ENCODE measurements at regions not wholly inside any gene's neighbourhood (a gene's known extent, or its start where the extent isn't known, plus 50 kb on each side); places are given as distances from the start of the nearest gene placed in this dataset.

GRCh38 chr5:13253111-13253510 lies 691.4 kb downstream of the DNAH5 start:
- Histone ChIP-seq H3K36me3 (ENCODE audit: control insufficient read depth in 1 of 2, insufficient read depth in 2 of 2, low read length in 2 of 2) (no peaks in the 10 kb centered on the region), H3K4me3 (replicated peaks in 1 of 2; ENCODE audit: low read depth in 1 of 2, low read length in 2 of 2) (no peak overlapping the region), H3K9ac (ENCODE audit: low read length) (no peak overlapping the region), H4K20me1 (ENCODE audit: insufficient read depth) (no peaks in the 10 kb centered on the region), H3K27me3 (ENCODE audit: insufficient read depth, low read length) (no peaks in the 10 kb centered on the region), H3K27ac (ENCODE audit: low read depth, low read length) (no peak overlapping the region), H3K4me2 (ENCODE audit: low read length) (no peak overlapping the region), H3K4me1 (ENCODE audit: control insufficient read depth in 1 of 2, insufficient read depth in 2 of 2, low read length in 2 of 2) (no peaks in the 10 kb centered on the region), H3K9me2 (ENCODE audit: insufficient read depth) (no peaks in the 10 kb centered on the region), H3K9me3 (ENCODE audit: control insufficient read depth in 1 of 2, insufficient read depth in 1 of 2, low read depth in 1 of 2, low read length in 2 of 2) (peaks cover 8 to 19% of the 10 kb centered on the region in 2 experiments; a peak in 2 of 4 replicates), H2AFZ (ENCODE audit: low read depth, low read length, poor library complexity, severe bottlenecking) (no peak overlapping the region), H3K79me2 (ENCODE audit: insufficient read depth, low read length) (no peaks in the 10 kb centered on the region)
- TF ChIP-seq POLR2A (IDR thresholded peaks at IDR 0.05; ENCODE audit: borderline replicate concordance, extremely low read depth, insufficient read depth, insufficient read length) = no peak
- TF ChIP-seq FOSL1 (IDR thresholded peaks at IDR 0.05; ENCODE audit: low read depth) = no peak
- TF ChIP-seq CEBPB (IDR thresholded peaks at IDR 0.05; ENCODE audit: low read depth) = no peak
- no peak for TF ChIP-seq JUND (IDR thresholded peaks at IDR 0.05)
- no peak for TF ChIP-seq CTCF (IDR thresholded peaks at IDR 0.05 in 2 of 3, conservative IDR thresholded peaks at IDR 0.05 in 1 of 3; ENCODE audit: borderline replicate concordance in 1 of 3, insufficient read depth in 1 of 3, low read depth in 2 of 3, low read length in 2 of 3)
- no peak for TF ChIP-seq MAX (IDR thresholded peaks at IDR 0.05)
- TF ChIP-seq POLR2AphosphoS5 (IDR thresholded peaks at IDR 0.05; ENCODE audit: low read depth, low read length) = no peak
- no peak for TF ChIP-seq ZNF274 (IDR thresholded peaks at IDR 0.05; ENCODE audit: low read depth, low read length)
- TF ChIP-seq ZBTB33 (IDR thresholded peaks at IDR 0.05; ENCODE audit: extremely low read depth, insufficient replicate concordance, low read length) = no peak
- RAD21 ChIA-PET (ENCODE audit: low non-redundant PET in 1 of 2, low total read pairs in 2 of 2, uncharacterized antibody in 2 of 2, unreplicated experiment in 2 of 2) = no interaction called here
- intact Hi-C loops (cut with micrococcal nuclease) = no loop called here
- CTCF ChIA-PET = no interaction called here
- POLR2A ChIA-PET = no interaction called here
- DNase-seq (ENCODE audit: low read depth, low spot score) (no peak), ATAC-seq (no peak)
- BruUV-seq (replicated peaks) = no TSS peak

Data from HCT116 (cell line).